Mesenchymal stem cell (in vitro differentiated cells and primary cell): ENCODE measurements at regions not wholly inside any gene's neighbourhood (a gene's known extent, or its start where the extent isn't known, plus 50 kb on each side); places are given as distances from the start of the nearest gene placed in this dataset.

Source experiments
- DNase-seq: peaks from one replicate; pipeline ENCODE4 v3.0.0-alpha.2; 2013
- H2AFZ ChIP-seq: one replicate; pipeline ENCODE4 v1.6.1; 2013; ENCODE audit warnings: low read depth, mild to moderate bottlenecking, control low read depth, inconsistent platforms, low read length, moderate library complexity
- H2AK5ac ChIP-seq: 2 replicates; pipeline ENCODE4 v1.6.1; 2013; ENCODE audit warnings: low read length, moderate library complexity, mild to moderate bottlenecking, inconsistent platforms; ENCODE audit not compliant: severe bottlenecking
- H2BK120ac ChIP-seq: one replicate; pipeline ENCODE4 v1.6.1; 2013; ENCODE audit warnings: low read depth, mild to moderate bottlenecking, inconsistent platforms, low read length, moderate library complexity
- H2BK12ac ChIP-seq, 2 experiments: one replicate each; pipeline ENCODE4 v1.6.1; 2013; ENCODE audit warnings: inconsistent platforms in 2 of 2, low read length in 2 of 2, mild to moderate bottlenecking in 2 of 2, moderate library complexity in 2 of 2, control low read depth in 1 of 2
- H2BK15ac ChIP-seq: one replicate; pipeline ENCODE4 v1.6.1; 2013; ENCODE audit warnings: mild to moderate bottlenecking, low read depth, inconsistent platforms; ENCODE audit not compliant: poor library complexity, severe bottlenecking
- H2BK5ac ChIP-seq: 2 replicates; pipeline ENCODE4 v1.6.1; 2013; ENCODE audit warnings: low read depth, mild to moderate bottlenecking, low read length, control low read depth, inconsistent platforms; ENCODE audit not compliant: poor library complexity, severe bottlenecking
- H3K14ac ChIP-seq, 2 experiments: one replicate each; pipeline ENCODE4 v1.6.1; 2013; ENCODE audit warnings: inconsistent platforms in 2 of 2, low read length in 2 of 2, control low read depth in 1 of 2, mild to moderate bottlenecking in 1 of 2, moderate library complexity in 1 of 2
- H3K18ac ChIP-seq, 2 experiments: one replicate each; pipeline ENCODE4 v1.6.1; 2013; ENCODE audit warnings: inconsistent platforms in 2 of 2, low read length in 2 of 2, control low read depth in 1 of 2, low read depth in 1 of 2, mild to moderate bottlenecking in 1 of 2
- H3K23ac ChIP-seq, 2 experiments: one replicate each; pipeline ENCODE4 v1.6.1; 2013; ENCODE audit warnings: inconsistent platforms in 2 of 2, low read length in 2 of 2, mild to moderate bottlenecking in 2 of 2, moderate library complexity in 2 of 2, control low read depth in 1 of 2
- H3K27ac ChIP-seq: 2 replicates; pipeline ENCODE4 v1.5.1; 2013; ENCODE audit warnings: mild to moderate bottlenecking, moderate library complexity, low read length, control low read depth, inconsistent platforms; ENCODE audit not compliant: poor library complexity, severe bottlenecking
- H3K27me3 ChIP-seq, 2 experiments: 2 replicates each; pipeline versions ENCODE4 v1.6.1 to v1.7.0; 2013; ENCODE audit warnings: low read length in 2 of 2, mild to moderate bottlenecking in 2 of 2, moderate library complexity in 2 of 2, control low read depth in 1 of 2, inconsistent platforms in 1 of 2; ENCODE audit not compliant: control insufficient read depth in 1 of 2, insufficient read depth in 1 of 2
- H3K36me3 ChIP-seq, 2 experiments: 2 replicates each; pipeline versions ENCODE4 v1.6.1 to v1.7.0; 2013; ENCODE audit warnings: low read length in 2 of 2, control low read depth in 1 of 2, inconsistent platforms in 1 of 2, low read depth in 1 of 2, mild to moderate bottlenecking in 1 of 2; ENCODE audit not compliant: insufficient read depth in 2 of 2, control insufficient read depth in 1 of 2
- H3K4ac ChIP-seq, 2 experiments: one replicate each; pipeline ENCODE4 v1.6.1; 2013; ENCODE audit warnings: inconsistent platforms in 2 of 2, low read length in 2 of 2, mild to moderate bottlenecking in 2 of 2, moderate library complexity in 2 of 2, control low read depth in 1 of 2, low read depth in 1 of 2
- H3K4me1 ChIP-seq: 2 replicates; pipeline ENCODE4 v1.6.1; 2013; ENCODE audit warnings: low read depth, low read length, control low read depth; ENCODE audit not compliant: control insufficient read depth, insufficient read depth
- H3K4me2 ChIP-seq: 2 replicates; pipeline ENCODE4 v1.6.1; 2013; ENCODE audit warnings: low read length, mild to moderate bottlenecking, inconsistent platforms; ENCODE audit not compliant: poor library complexity, severe bottlenecking
- H3K4me3 ChIP-seq, 2 experiments: 2 replicates each; pipeline versions ENCODE4 v1.5.1 to v1.7.0; 2013; ENCODE audit warnings: low read length in 2 of 2, mild to moderate bottlenecking in 2 of 2, control low read depth in 1 of 2, low read depth in 1 of 2; ENCODE audit not compliant: insufficient read depth in 1 of 2
- H3K79me1 ChIP-seq: replicated peaks from 2 replicates; pipeline ENCODE4 v1.6.1; 2013; ENCODE audit warnings: mild to moderate bottlenecking, control low read depth, low read length, inconsistent platforms; ENCODE audit not compliant: poor library complexity, severe bottlenecking
- H3K9ac ChIP-seq: 2 replicates; pipeline ENCODE4 v1.7.0; 2013; ENCODE audit warnings: mild to moderate bottlenecking, low read length, moderate library complexity
- H3K9me3 ChIP-seq: 2 replicates; pipeline ENCODE4 v1.7.0; 2013; ENCODE audit warnings: mild to moderate bottlenecking, low read length; ENCODE audit not compliant: control insufficient read depth
- H4K8ac ChIP-seq: one replicate; pipeline ENCODE4 v1.6.1; 2013; ENCODE audit warnings: inconsistent platforms, mild to moderate bottlenecking, low read length, moderate library complexity
- H4K91ac ChIP-seq: one replicate; pipeline ENCODE4 v1.6.1; 2013; ENCODE audit warnings: mild to moderate bottlenecking, low read length, inconsistent platforms
- WGBS: methylation state at CpG from one replicate; pipeline ENCODE4 v1.1.7; 2013; ENCODE audit warnings: mixed read lengths; 5-methylcytosine and 5-hydroxymethylcytosine counted together

DNA sequence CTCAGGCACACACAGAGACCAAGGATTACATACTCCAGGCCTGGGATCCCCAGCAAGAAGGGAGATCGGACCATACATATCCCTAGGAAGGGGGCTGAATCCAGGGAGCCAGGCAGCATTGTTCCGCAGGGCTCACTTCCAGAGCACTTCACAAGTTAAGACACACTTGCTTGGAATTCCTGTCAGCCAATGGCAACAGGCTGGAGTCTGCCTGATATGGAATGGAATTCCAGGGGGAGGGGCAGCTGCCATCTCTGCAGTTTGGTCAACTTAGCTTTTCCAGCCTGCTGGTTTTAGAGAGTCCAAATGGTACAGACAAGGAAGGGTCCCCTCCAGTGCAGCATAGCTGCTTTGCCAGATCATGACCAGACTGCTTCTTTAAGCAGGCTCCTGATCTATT is 290.0 kb upstream of the GLI3 start:
- H3K4me2 ChIP-seq, result no peak overlapping the region
- no peak overlapping the region for H4K91ac ChIP-seq
- no peak overlapping the region for H3K4me3 ChIP-seq
- H3K18ac ChIP-seq, result no peak overlapping the region
- no peak overlapping the region for H3K23ac ChIP-seq
- H3K36me3 ChIP-seq, result no peaks in the 10 kb centered on the region
- no peaks in the 10 kb centered on the region for H3K27me3 ChIP-seq
- no peak overlapping the region for H3K27ac ChIP-seq
- H3K9me3 ChIP-seq, result peaks cover 34% of the 10 kb centered on the region
- no peak overlapping the region for H2BK120ac ChIP-seq
- no peak overlapping the region for H3K9ac ChIP-seq
- H3K4me1 ChIP-seq, result no peaks in the 10 kb centered on the region
- H3K14ac ChIP-seq, result no peak overlapping the region
- no peak overlapping the region for H3K4ac ChIP-seq
- no peak overlapping the region for H2AK5ac ChIP-seq
- H2BK15ac ChIP-seq, result no peak overlapping the region
- H3K79me1 ChIP-seq, result no peaks in the 10 kb centered on the region
- WGBS, result 100% methylated on average over 2 of the region's 2 CpGs
- H2AFZ ChIP-seq, result no peak overlapping the region
- peak; percentile 9 for DNase-seq
- H2BK5ac ChIP-seq, result no peak overlapping the region
- no peak overlapping the region for H4K8ac ChIP-seq
- no peak overlapping the region for H2BK12ac ChIP-seq

DNA sequence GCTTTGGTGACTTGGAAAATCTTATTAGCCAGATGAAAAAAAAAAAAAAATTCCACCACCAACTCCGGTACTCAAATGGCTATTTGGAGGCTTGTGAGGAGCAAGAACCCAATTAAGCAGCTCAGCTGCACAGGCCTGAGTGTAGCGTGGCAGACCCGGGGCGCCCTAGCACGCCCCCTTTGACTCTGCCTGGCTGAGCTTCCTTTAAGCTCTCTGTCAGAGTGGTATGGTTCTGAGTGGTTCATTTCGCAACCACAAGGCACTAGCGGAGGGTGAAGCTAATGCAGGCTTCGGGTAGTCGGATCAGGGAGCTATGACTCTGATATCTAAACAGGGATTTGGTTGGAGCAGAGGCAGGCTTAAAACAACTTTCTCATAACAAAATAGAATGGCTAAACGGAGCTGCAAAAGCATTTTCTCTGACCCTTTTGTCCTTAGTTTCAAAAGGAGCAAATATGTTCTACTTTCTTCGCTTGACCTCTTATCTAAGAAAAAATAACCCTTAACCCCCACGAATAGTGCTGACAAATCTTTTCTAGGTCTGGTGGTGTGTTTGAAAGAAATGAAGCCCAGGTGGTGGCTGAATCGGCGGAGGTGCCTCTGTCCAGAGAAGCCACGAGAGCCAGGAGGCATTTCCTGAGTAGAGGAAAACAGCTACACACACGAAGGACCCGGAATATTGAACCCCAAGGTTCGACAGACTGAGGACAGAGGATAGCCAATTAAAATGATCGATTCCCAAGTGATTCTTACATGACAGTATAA is 285.4 kb upstream of the GLI3 start:
- peak; percentile 40 for DNase-seq
- Histone ChIP-seq H3K9me3 (peaks cover 21% of the 10 kb centered on the region), H2BK120ac (no peak overlapping the region), H3K79me1 (no peaks in the 10 kb centered on the region), H3K23ac (no peak overlapping the region), H3K27me3 (peaks cover 0 to 3% of the 10 kb centered on the region in 2 experiments), H2AFZ (no peak overlapping the region), H3K4me3 (no peak overlapping the region), H3K27ac (no peak overlapping the region), H3K4me1 (no peaks in the 10 kb centered on the region), H3K9ac (no peak overlapping the region), H3K4me2 (no peak overlapping the region), H2BK15ac (no peak overlapping the region), H3K18ac (no peak overlapping the region), H3K36me3 (no peaks in the 10 kb centered on the region), H2BK5ac (no peak overlapping the region), H3K4ac (no peak overlapping the region), H2AK5ac (no peak overlapping the region), H3K14ac (no peak overlapping the region), H2BK12ac (no peak overlapping the region), H4K91ac (no peak overlapping the region), H4K8ac (no peak overlapping the region)
- 68% methylated on average over 14 of the region's 19 CpGs for WGBS

DNA sequence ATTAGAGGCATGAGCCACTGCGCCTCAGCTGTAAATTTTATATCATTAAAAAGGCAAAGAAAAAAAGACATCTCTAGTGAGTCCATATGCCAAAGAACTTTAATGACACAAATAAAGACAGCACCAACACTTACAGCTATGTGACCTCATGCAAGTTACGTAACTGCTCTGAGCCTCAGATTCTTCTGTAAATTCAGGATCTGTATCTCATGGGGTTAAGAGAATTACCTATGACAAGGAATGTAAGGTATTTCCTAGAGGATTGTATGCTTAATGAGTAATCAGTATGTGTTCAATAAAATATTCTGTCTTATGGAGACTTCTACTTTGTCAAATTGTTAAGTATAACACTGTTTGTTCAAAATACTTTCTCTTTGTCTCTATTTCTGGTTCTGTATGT is 274.0 kb upstream of the GLI3 start:
- H3K4me2 ChIP-seq, result no peak overlapping the region
- H3K9me3 ChIP-seq, result no peaks in the 10 kb centered on the region
- H2AK5ac ChIP-seq, result no peak overlapping the region
- no peaks in the 10 kb centered on the region for H3K36me3 ChIP-seq
- peaks cover 0 to 4% of the 10 kb centered on the region in 2 experiments for H3K27me3 ChIP-seq
- no peak overlapping the region for H2AFZ ChIP-seq
- H3K4ac ChIP-seq, result no peak overlapping the region
- no peak overlapping the region for H2BK12ac ChIP-seq
- H3K9ac ChIP-seq, result no peak overlapping the region
- H3K4me3 ChIP-seq, result no peak overlapping the region
- H3K14ac ChIP-seq, result no peak overlapping the region
- no peak overlapping the region for H3K27ac ChIP-seq
- H4K91ac ChIP-seq, result no peak overlapping the region
- H3K4me1 ChIP-seq, result no peaks in the 10 kb centered on the region
- 94% methylated on average over 2 of the region's 2 CpGs for WGBS
- no peak overlapping the region for H2BK15ac ChIP-seq
- H3K18ac ChIP-seq, result no peak overlapping the region
- H2BK120ac ChIP-seq, result no peak overlapping the region
- no peak overlapping the region for H2BK5ac ChIP-seq
- H3K23ac ChIP-seq, result no peak overlapping the region
- H3K79me1 ChIP-seq, result no peaks in the 10 kb centered on the region
- peak; percentile 22 for DNase-seq
- H4K8ac ChIP-seq, result no peak overlapping the region

DNA sequence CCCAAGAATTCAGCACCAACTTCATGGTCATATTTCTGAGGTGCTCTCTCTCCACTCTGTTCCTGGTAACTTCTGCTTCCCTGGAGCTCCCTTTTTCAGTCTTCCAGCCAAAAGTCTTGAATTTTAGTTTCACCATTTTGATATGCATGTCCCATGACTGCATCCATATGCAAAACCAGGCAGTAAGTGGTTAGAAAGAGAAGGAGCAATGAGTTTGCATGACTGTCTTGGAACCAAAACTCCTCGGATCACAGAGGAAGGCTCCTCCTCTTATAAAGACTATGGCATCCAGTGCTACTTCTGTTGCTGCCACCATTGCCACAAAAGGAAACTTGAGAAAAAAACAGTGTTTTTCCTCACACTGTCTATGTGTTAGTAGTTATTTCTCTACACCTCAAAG is 269.1 kb upstream of the GLI3 start:
- no peak overlapping the region for H3K23ac ChIP-seq
- H3K18ac ChIP-seq, result no peak overlapping the region
- no peak overlapping the region for H3K9ac ChIP-seq
- no peak overlapping the region for H2BK120ac ChIP-seq
- no peak overlapping the region for H2AK5ac ChIP-seq
- H2BK12ac ChIP-seq, result no peak overlapping the region
- H3K4me3 ChIP-seq, result no peak overlapping the region
- H2BK15ac ChIP-seq, result no peak overlapping the region
- no peaks in the 10 kb centered on the region for H3K9me3 ChIP-seq
- H3K14ac ChIP-seq, result no peak overlapping the region
- H3K4me2 ChIP-seq, result no peak overlapping the region
- H3K4ac ChIP-seq, result no peak overlapping the region
- H3K79me1 ChIP-seq, result no peaks in the 10 kb centered on the region
- DNase-seq, result no peak
- H2AFZ ChIP-seq, result no peak overlapping the region
- H3K4me1 ChIP-seq, result no peaks in the 10 kb centered on the region
- no peak overlapping the region for H2BK5ac ChIP-seq
- H3K27ac ChIP-seq, result no peak overlapping the region
- WGBS, result 100% methylated on average over 1 of the region's 1 CpG
- H4K8ac ChIP-seq, result no peak overlapping the region
- no peak overlapping the region for H4K91ac ChIP-seq
- no peaks in the 10 kb centered on the region for H3K36me3 ChIP-seq
- no peaks in the 10 kb centered on the region for H3K27me3 ChIP-seq
